Spleen (tissue), 11 donors: ENCODE measurements at regions not wholly inside any gene's neighbourhood (a gene's known extent, or its start where the extent isn't known, plus 50 kb on each side); places are given as distances from the start of the nearest gene placed in this dataset.

Experiments
- DNase-seq: peaks from one replicate; pipeline ENCODE4 v3.0.0-alpha.2; 2020
- H3K27ac ChIP-seq, 8 donors: fragments of 200-600 bp; sonication (generic) in 7 of 8; 1 replicate in 4 of 8; 2 replicates in 4 of 8; pipeline versions ENCODE4 v1.5.0 to v1.8.0; 2016 to 2021; ENCODE audit warnings: inconsistent platforms in 4 of 8, mild to moderate bottlenecking in 4 of 8, moderate library complexity in 1 of 8
- H3K27me3 ChIP-seq, 7 donors: fragments of 200-600 bp; sonication (generic) in 6 of 7; replicated peaks in 1 of 7; 1 replicate in 4 of 7; 2 replicates in 3 of 7; pipeline versions ENCODE4 v1.5.0 to v1.8.0; 2016 to 2021; ENCODE audit warnings: inconsistent platforms in 3 of 7, mild to moderate bottlenecking in 1 of 7
- H3K36me3 ChIP-seq, 6 donors: fragments of 200-600 bp; sonication (generic) in 5 of 6; 1 replicate in 4 of 6; 2 replicates in 2 of 6; pipeline versions ENCODE4 v1.5.0 to v1.8.0; 2016 to 2021; ENCODE audit warnings: inconsistent platforms in 2 of 6
- H3K4me1 ChIP-seq, 6 donors: fragments of 200-600 bp; sonication (generic) in 5 of 6; 1 replicate in 3 of 6; 2 replicates in 3 of 6; pipeline versions ENCODE4 v1.5.0 to v1.8.0; 2016 to 2021; ENCODE audit warnings: inconsistent platforms in 3 of 6
- H3K4me3 ChIP-seq, 8 donors: fragments of 200-600 bp; sonication (generic) in 7 of 8; 1 replicate in 4 of 8; 2 replicates in 4 of 8; pipeline versions ENCODE4 v1.5.0 to v1.8.0; 2016 to 2021; ENCODE audit warnings: inconsistent platforms in 4 of 8, mild to moderate bottlenecking in 4 of 8, moderate library complexity in 2 of 8
- H3K9me3 ChIP-seq, 8 donors: fragments of 200-600 bp; sonication (generic) in 7 of 8; 1 replicate in 4 of 8; 2 replicates in 4 of 8; pipeline versions ENCODE4 v1.5.0 to v1.8.0; 2016 to 2021; ENCODE audit warnings: inconsistent platforms in 4 of 8
- CTCF ChIP-seq, 11 experiments: fragments of 200-600 bp in 7 of 11; fragments of 450-650 bp in 4 of 11; sonication (generic) in 4 of 11; IDR thresholded peaks in 8 of 11; conservative IDR thresholded peaks in 3 of 11; 1 replicate in 7 of 11; 2 replicates in 4 of 11; pipeline versions ENCODE4 v1.4.0 to v1.8.0; 2016 to 2021; ENCODE audit warnings: antibody characterized with exemption in 11 of 11, inconsistent platforms in 4 of 11, mild to moderate bottlenecking in 1 of 11
- POLR2A ChIP-seq, 3 donors: fragments of 450-650 bp; IDR thresholded peaks; one replicate each; pipeline ENCODE4 v1.5.1; 2017; ENCODE audit warnings: antibody characterized with exemption in 3 of 3, mild to moderate bottlenecking in 1 of 3
- POLR2AphosphoS5 ChIP-seq, 3 donors: sonication (generic); formaldehyde crosslinking; IDR thresholded peaks; one replicate each; pipeline ENCODE4 v1.5.1; 2017; ENCODE audit warnings: antibody characterized with exemption in 3 of 3
- WGBS, 5 donors: extraction: QIAGEN DNeasy Blood & Tissue Kit in 3 of 5; methylation state at CpG; one replicate each; pipeline versions ENCODE4 v1.1.5 to v1.1.7; 2013 to 2018; 5-methylcytosine and 5-hydroxymethylcytosine counted together
- intact Hi-C: fragments of 100-400 bp; cut with DNase I; formaldehyde crosslinking; loops from one replicate; pipeline ENCODE4 v1.15.0; 2023; ENCODE audit warnings: low total_unique reads
- donor health status: healthy with polysubstance abuse.
- donor health status: DM: no; HTN: no; CAD: no; lungs with moderate emphysema.
- donor health status: DM: no; HTN: no; CAD: no.
- donor health status: Bipolar disorder and iron deficiency.
- donor health status: healthy.
- donor health status: DM: no; HTN: no; CAD: no.
- donor health status: DM: yes; HTN: yes; CAD: no.

- no peaks in the 10 kb centered on the region for H3K36me3 ChIP-seq
- peak; percentile 30 for DNase-seq
- TF ChIP-seq POLR2A (IDR thresholded peaks at IDR 0.05), result no peak
- H3K4me1 ChIP-seq, result no peaks in the 10 kb centered on the region
- peaks cover 0 to 38% (median 31%) of the 10 kb centered on the region in 8 donors for H3K9me3 ChIP-seq
- no peak overlapping the region for H3K27ac ChIP-seq
- 74 to 92% (median 81%) methylated on average over 2 to 3 of the region's 3 CpGs for WGBS, 5 donors
- H3K4me3 ChIP-seq, result no peak overlapping the region
- H3K27me3 ChIP-seq, result peaks cover 0 to 2% (median 0%) of the 10 kb centered on the region in 7 donors
- intact Hi-C loops, result no loop called here
These were observed 190.2 kb upstream of the DMRTA1 start for GRCh38 chr9:22256381-22256780.

- TF ChIP-seq POLR2A (IDR thresholded peaks at IDR 0.05) (no peak), CTCF (IDR thresholded peaks at IDR 0.05 in 8 of 11, conservative IDR thresholded peaks at IDR 0.05 in 3 of 11) (no peak), POLR2AphosphoS5 (IDR thresholded peaks at IDR 0.05) (no peak)
- Histone ChIP-seq H3K27me3 (no peaks in the 10 kb centered on the region), H3K4me3 (no peak overlapping the region), H3K36me3 (no peaks in the 10 kb centered on the region), H3K27ac (no peak overlapping the region), H3K4me1 (no peaks in the 10 kb centered on the region), H3K9me3 (peaks cover 0 to 30% (median 22%) of the 10 kb centered on the region in 8 donors)
- DNase-seq, result no peak
- intact Hi-C loops, result no loop called here
These were observed 189.4 kb upstream of the DMRTA1 start for GRCh38 chr9:22257026-22257816.

- Histone ChIP-seq H3K27me3 (peaks cover 0 to 4% (median 0%) of the 10 kb centered on the region in 7 donors), H3K4me3 (no peak overlapping the region), H3K9me3 (peaks cover 0 to 34% (median 23%) of the 10 kb centered on the region in 8 donors), H3K4me1 (no peaks in the 10 kb centered on the region), H3K27ac (no peak overlapping the region), H3K36me3 (no peaks in the 10 kb centered on the region)
- no peak for DNase-seq
- TF ChIP-seq POLR2A (IDR thresholded peaks at IDR 0.05), result no peak
- no peak for TF ChIP-seq CTCF (IDR thresholded peaks at IDR 0.05 in 8 of 11, conservative IDR thresholded peaks at IDR 0.05 in 3 of 11)
- TF ChIP-seq POLR2AphosphoS5 (IDR thresholded peaks at IDR 0.05), result no peak
- intact Hi-C loops, result no loop called here
These were observed 181.6 kb upstream of the DMRTA1 start for GRCh38 chr9:22265038-22265437.

- intact Hi-C loops, result no loop called here
- TF ChIP-seq POLR2A (IDR thresholded peaks at IDR 0.05) (no peak), POLR2AphosphoS5 (IDR thresholded peaks at IDR 0.05) (no peak), CTCF (IDR thresholded peaks at IDR 0.05 in 8 of 11, conservative IDR thresholded peaks at IDR 0.05 in 3 of 11) (no peak)
These were observed 181.1 kb upstream of the DMRTA1 start for GRCh38 chr9:22265534-22265933.

More at GRCh38 chr9:22265534-22265933, 181.1 kb upstream of the DMRTA1 start:
- no peak for DNase-seq
- H3K4me3 ChIP-seq, result no peak overlapping the region
- no peak overlapping the region for H3K27ac ChIP-seq
- no peaks in the 10 kb centered on the region for H3K4me1 ChIP-seq
- H3K27me3 ChIP-seq, result peaks cover 0 to 4% (median 0%) of the 10 kb centered on the region in 7 donors
- WGBS, 5 donors, result 71 to 81% (median 76%) methylated on average over 2 of the region's 2 CpGs
- no peaks in the 10 kb centered on the region for H3K36me3 ChIP-seq
- peaks cover 0 to 34% (median 23%) of the 10 kb centered on the region in 8 donors for H3K9me3 ChIP-seq
